ENCODE measurements at regions not wholly inside any gene's neighbourhood (a gene's known extent, or its start where the extent isn't known, plus 50 kb on each side); places are given as distances from the start of the nearest gene placed in this dataset.

DNA sequence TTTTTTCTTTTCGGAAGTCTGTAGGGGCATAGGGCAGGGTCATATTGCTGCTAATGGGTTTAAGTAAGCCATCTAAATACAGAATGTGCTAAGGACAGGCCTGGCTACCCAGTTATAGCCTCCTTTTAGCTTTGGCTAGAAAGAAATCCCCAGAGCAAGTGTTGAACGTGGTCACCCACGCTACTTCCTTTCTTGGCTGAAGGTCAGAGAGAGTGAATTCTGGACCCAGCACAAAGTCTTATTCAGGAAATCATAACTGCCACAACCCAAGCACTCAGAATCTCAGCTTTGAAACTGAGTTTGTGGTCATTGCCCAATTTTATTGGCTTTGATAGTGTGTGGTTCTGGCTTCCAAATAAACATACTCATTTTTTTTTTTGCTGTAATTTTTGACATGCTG is 542.1 kb upstream of the ATP2B1 start:
- peak; percentile 83 to 85 for TF ChIP-seq HNF4A (conservative IDR thresholded peaks at IDR 0.05)
- TF ChIP-seq, protein P1, sequence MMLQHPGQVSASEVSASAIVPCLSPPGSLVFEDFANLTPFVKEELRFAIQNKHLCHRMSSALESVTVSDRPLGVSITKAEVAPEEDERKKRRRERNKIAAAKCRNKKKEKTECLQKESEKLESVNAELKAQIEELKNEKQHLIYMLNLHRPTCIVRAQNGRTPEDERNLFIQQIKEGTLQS (IDR thresholded peaks at IDR 0.05), result no peak
- TF ChIP-seq NR2F2 (IDR thresholded peaks at IDR 0.05), result peak; percentile 42
- TF ChIP-seq TAF1 (conservative IDR thresholded peaks at IDR 0.05), result no peak
- TF ChIP-seq, protein P2, sequence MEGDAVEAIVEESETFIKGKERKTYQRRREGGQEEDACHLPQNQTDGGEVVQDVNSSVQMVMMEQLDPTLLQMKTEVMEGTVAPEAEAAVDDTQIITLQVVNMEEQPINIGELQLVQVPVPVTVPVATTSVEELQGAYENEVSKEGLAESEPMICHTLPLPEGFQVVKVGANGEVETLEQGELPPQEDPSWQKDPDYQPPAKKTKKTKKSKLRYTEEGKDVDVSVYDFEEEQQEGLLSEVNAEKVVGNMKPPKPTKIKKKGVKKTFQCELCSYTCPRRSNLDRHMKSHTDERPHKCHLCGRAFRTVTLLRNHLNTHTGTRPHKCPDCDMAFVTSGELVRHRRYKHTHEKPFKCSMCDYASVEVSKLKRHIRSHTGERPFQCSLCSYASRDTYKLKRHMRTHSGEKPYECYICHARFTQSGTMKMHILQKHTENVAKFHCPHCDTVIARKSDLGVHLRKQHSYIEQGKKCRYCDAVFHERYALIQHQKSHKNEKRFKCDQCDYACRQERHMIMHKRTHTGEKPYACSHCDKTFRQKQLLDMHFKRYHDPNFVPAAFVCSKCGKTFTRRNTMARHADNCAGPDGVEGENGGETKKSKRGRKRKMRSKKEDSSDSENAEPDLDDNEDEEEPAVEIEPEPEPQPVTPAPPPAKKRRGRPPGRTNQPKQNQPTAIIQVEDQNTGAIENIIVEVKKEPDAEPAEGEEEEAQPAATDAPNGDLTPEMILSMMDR (IDR thresholded peaks at IDR 0.05; ENCODE audit: low read depth, low read length, missing input control), result no peak
- TF ChIP-seq, protein P3, sequence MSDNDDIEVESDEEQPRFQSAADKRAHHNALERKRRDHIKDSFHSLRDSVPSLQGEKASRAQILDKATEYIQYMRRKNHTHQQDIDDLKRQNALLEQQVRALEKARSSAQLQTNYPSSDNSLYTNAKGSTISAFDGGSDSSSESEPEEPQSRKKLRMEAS (IDR thresholded peaks at IDR 0.05), result peak; percentile 17
- TF ChIP-seq GABPA (IDR thresholded peaks at IDR 0.05 in 1 of 2, conservative IDR thresholded peaks at IDR 0.05 in 1 of 2), result no peak
- no peak for TF ChIP-seq HNF4G (IDR thresholded peaks at IDR 0.05)
- no peak for TF ChIP-seq FOXA1 (IDR thresholded peaks at IDR 0.05)
- peak; percentile 26 for TF ChIP-seq SP1 (IDR thresholded peaks at IDR 0.05)
- TF ChIP-seq, protein P4, sequence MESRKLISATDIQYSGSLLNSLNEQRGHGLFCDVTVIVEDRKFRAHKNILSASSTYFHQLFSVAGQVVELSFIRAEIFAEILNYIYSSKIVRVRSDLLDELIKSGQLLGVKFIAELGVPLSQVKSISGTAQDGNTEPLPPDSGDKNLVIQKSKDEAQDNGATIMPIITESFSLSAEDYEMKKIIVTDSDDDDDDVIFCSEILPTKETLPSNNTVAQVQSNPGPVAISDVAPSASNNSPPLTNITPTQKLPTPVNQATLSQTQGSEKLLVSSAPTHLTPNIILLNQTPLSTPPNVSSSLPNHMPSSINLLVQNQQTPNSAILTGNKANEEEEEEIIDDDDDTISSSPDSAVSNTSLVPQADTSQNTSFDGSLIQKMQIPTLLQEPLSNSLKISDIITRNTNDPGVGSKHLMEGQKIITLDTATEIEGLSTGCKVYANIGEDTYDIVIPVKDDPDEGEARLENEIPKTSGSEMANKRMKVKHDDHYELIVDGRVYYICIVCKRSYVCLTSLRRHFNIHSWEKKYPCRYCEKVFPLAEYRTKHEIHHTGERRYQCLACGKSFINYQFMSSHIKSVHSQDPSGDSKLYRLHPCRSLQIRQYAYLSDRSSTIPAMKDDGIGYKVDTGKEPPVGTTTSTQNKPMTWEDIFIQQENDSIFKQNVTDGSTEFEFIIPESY (IDR thresholded peaks at IDR 0.05), result no peak
- TF ChIP-seq RAD21 (IDR thresholded peaks at IDR 0.05), result no peak
- no peak for TF ChIP-seq YY1 (IDR thresholded peaks at IDR 0.05)
- peak; percentile 6 to 29 for TF ChIP-seq RXRA (IDR thresholded peaks at IDR 0.05)
- DNase-seq (ENCODE audit: low spot score), result no peak
- WGBS, result 18% methylated on average over 3 of the region's 3 CpGs
- Histone ChIP-seq H3K9me3 (ENCODE audit: control insufficient read depth in 4 of 4, low read length in 3 of 4) (no peaks in the 10 kb centered on the region), H3K9ac (ENCODE audit: low read depth in 1 of 2, low read length in 2 of 2) (no peak overlapping the region), H3K36me3 (ENCODE audit: control insufficient read depth in 4 of 4, insufficient read depth in 3 of 4, low read depth in 1 of 4, low read length in 3 of 4) (no peaks in the 10 kb centered on the region), H3K4me3 (ENCODE audit: low read depth in 1 of 3, low read length in 3 of 3) (no peak overlapping the region), H3K27me3 (ENCODE audit: control insufficient read depth in 4 of 4, insufficient read depth in 4 of 4, low read length in 3 of 4) (no peaks in the 10 kb centered on the region), H3K27ac (ENCODE audit: low read depth in 1 of 2, low read length in 2 of 2) (peak overlapping the region; percentile 32 to 49), H3K4me1 (ENCODE audit: control insufficient read depth in 4 of 4, insufficient read depth in 4 of 4, low read length in 3 of 4) (peaks cover 3 to 9% (median 6%) of the 10 kb centered on the region in 4 donors)

DNA sequence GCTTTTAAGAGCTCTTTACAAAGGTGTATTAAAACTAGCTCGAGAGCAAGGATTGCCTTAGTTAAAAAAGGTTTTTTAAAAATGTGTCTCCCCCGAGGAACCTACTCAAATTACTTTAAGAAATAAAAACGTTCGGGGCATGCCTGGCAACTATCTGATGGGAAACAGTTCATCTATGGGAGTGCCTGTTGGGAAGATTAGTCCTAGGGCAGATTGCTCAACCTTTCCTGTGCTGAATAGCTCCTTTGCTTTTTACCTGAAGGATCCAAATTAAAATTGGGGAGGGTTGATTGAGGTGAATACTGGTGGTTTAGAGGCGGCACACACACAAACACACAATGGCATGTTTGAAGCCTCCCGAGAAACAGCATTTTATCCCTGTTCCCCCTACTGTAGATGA is 541.4 kb upstream of the ATP2B1 start:
- Histone ChIP-seq H3K4me3 (ENCODE audit: low read depth in 1 of 3, low read length in 3 of 3) (no peak overlapping the region), H3K9ac (ENCODE audit: low read depth in 1 of 2, low read length in 2 of 2) (no peak overlapping the region), H3K36me3 (ENCODE audit: control insufficient read depth in 4 of 4, insufficient read depth in 3 of 4, low read depth in 1 of 4, low read length in 3 of 4) (no peaks in the 10 kb centered on the region), H3K27me3 (ENCODE audit: control insufficient read depth in 4 of 4, insufficient read depth in 4 of 4, low read length in 3 of 4) (no peaks in the 10 kb centered on the region), H3K4me1 (ENCODE audit: control insufficient read depth in 4 of 4, insufficient read depth in 4 of 4, low read length in 3 of 4) (peaks cover 3 to 9% (median 6%) of the 10 kb centered on the region in 4 donors), H3K27ac (ENCODE audit: low read depth in 1 of 2, low read length in 2 of 2) (peak overlapping the region; percentile 32 to 49), H3K9me3 (ENCODE audit: control insufficient read depth in 4 of 4, low read length in 3 of 4) (no peaks in the 10 kb centered on the region)
- WGBS, result 60% methylated on average over 6 of the region's 6 CpGs
- no peak for TF ChIP-seq GABPA (IDR thresholded peaks at IDR 0.05 in 1 of 2, conservative IDR thresholded peaks at IDR 0.05 in 1 of 2)
- TF ChIP-seq HNF4A (conservative IDR thresholded peaks at IDR 0.05), result peak in 1 of 2 donors; percentile 36
- no peak for DNase-seq (ENCODE audit: low spot score)

DNA sequence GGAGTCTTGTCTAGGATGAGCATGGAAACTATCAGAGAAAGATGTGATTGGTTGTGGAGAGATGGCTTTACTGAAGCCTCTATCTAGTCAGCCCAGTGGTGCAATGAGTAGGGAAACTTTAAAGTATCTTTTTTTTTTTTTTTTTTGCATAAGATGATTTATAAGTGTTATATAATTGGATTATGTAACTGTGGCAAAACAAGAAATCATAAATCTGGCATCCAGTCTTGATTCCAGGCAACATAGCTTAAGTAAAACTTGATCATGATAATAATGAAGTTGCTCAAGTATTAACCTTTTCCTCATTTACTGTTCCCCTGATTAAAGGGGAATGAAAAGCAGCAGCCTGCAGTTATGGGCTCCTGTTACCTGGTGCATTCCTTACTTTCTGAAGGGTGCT is 538.0 kb upstream of the ATP2B1 start:
- Histone ChIP-seq H3K9ac (ENCODE audit: low read depth in 1 of 2, low read length in 2 of 2) (no peak overlapping the region), H3K9me3 (ENCODE audit: control insufficient read depth in 4 of 4, low read length in 3 of 4) (no peaks in the 10 kb centered on the region), H3K4me1 (ENCODE audit: control insufficient read depth in 4 of 4, insufficient read depth in 4 of 4, low read length in 3 of 4) (peaks cover 2 to 9% (median 6%) of the 10 kb centered on the region in 4 donors), H3K27me3 (ENCODE audit: control insufficient read depth in 4 of 4, insufficient read depth in 4 of 4, low read length in 3 of 4) (no peaks in the 10 kb centered on the region), H3K4me3 (ENCODE audit: low read depth in 1 of 3, low read length in 3 of 3) (no peak overlapping the region), H3K36me3 (ENCODE audit: control insufficient read depth in 4 of 4, insufficient read depth in 3 of 4, low read depth in 1 of 4, low read length in 3 of 4) (no peaks in the 10 kb centered on the region), H3K27ac (ENCODE audit: low read depth in 1 of 2, low read length in 2 of 2) (no peak overlapping the region)
- no peak for DNase-seq (ENCODE audit: low spot score)
- no peak for TF ChIP-seq YY1 (IDR thresholded peaks at IDR 0.05)
- TF ChIP-seq, protein P1 (IDR thresholded peaks at IDR 0.05), result no peak
- TF ChIP-seq RAD21 (IDR thresholded peaks at IDR 0.05), result no peak
- TF ChIP-seq FOXA2 (IDR thresholded peaks at IDR 0.05), result no peak
- TF ChIP-seq NR2F2 (IDR thresholded peaks at IDR 0.05), result no peak
- TF ChIP-seq, protein P5, sequence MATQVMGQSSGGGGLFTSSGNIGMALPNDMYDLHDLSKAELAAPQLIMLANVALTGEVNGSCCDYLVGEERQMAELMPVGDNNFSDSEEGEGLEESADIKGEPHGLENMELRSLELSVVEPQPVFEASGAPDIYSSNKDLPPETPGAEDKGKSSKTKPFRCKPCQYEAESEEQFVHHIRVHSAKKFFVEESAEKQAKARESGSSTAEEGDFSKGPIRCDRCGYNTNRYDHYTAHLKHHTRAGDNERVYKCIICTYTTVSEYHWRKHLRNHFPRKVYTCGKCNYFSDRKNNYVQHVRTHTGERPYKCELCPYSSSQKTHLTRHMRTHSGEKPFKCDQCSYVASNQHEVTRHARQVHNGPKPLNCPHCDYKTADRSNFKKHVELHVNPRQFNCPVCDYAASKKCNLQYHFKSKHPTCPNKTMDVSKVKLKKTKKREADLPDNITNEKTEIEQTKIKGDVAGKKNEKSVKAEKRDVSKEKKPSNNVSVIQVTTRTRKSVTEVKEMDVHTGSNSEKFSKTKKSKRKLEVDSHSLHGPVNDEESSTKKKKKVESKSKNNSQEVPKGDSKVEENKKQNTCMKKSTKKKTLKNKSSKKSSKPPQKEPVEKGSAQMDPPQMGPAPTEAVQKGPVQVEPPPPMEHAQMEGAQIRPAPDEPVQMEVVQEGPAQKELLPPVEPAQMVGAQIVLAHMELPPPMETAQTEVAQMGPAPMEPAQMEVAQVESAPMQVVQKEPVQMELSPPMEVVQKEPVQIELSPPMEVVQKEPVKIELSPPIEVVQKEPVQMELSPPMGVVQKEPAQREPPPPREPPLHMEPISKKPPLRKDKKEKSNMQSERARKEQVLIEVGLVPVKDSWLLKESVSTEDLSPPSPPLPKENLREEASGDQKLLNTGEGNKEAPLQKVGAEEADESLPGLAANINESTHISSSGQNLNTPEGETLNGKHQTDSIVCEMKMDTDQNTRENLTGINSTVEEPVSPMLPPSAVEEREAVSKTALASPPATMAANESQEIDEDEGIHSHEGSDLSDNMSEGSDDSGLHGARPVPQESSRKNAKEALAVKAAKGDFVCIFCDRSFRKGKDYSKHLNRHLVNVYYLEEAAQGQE (IDR thresholded peaks at IDR 0.05), result no peak
- no peak for TF ChIP-seq HNF4A (conservative IDR thresholded peaks at IDR 0.05)
- TF ChIP-seq, protein P2 (IDR thresholded peaks at IDR 0.05; ENCODE audit: low read depth, low read length, missing input control), result no peak
